ENCODE measurements at regions not wholly inside any gene's neighbourhood (a gene's known extent, or its start where the extent isn't known, plus 50 kb on each side); places are given as distances from the start of the nearest gene placed in this dataset.
"Not testable (repeated sequence)": the region's sequence is repeated elsewhere in the genome, so short reads cannot be mapped to it uniquely, and the experiment has no call there.

- peak in 1 of 2 donors; percentile 19 for DNase-seq
These were observed 129.3 kb upstream of the RAP1B start for GRCh38 chr12:68481181-68481941.

GRCh38 chr12:68482014-68482413, 128.7 kb upstream of the RAP1B start:
- no peak for DNase-seq

DNA sequence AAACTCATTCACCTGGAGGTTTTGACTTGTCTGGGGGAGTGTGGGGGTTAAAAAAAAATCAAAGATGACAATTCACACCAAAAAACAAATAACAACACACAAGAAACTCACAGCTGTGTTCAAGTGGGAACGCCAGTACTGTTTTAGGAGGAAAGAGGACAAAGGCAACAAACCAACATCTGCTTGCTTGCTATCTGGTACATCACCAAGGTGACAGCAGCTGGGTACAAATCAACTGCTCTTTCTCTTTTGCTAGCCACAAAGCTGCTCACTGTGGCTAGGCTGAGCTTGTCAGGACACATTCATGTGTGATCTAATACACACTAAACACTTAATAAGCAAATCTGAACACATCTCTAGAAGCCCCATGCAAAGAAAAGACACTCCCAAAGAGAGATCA, 128.0 kb upstream of the RAP1B start:
- DNase-seq: no peak

DNA sequence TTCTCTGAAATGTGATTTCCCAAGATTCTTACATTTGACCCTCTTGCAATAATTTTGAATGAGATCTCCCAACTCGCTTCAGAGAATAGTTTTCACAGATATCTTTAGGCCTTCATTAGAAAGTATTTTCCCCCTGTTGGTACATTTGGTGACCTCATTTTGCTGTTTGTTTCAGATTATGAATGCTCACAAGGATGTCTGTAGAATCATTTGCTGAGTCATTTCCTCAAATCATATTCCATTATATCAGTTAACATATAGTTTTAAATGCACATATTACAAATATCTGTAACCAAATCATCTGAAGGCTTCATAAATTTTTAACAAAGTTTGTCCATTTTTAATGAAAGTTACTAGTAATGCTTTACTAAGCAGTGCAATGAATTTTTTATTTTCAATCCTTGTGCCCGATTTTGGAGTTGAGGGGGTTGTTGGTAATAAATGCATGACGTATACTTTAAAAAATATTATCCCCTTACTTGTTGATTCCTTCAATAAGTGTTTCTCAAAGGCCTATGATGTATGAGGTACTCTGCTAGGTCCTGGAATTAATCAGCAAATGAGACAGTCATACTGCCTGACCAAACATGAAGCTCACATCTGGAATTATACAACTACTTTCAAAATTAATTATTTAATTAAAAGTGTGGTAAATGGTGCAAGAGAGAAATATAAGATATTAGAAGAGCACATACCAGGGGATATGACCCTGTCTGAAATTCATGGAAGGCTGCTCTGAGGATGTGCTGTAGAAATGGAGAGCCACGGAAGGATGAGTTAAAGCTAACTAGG, 126.9 kb upstream of the RAP1B start:
- peak; percentile 45 to 62 for DNase-seq

DNA sequence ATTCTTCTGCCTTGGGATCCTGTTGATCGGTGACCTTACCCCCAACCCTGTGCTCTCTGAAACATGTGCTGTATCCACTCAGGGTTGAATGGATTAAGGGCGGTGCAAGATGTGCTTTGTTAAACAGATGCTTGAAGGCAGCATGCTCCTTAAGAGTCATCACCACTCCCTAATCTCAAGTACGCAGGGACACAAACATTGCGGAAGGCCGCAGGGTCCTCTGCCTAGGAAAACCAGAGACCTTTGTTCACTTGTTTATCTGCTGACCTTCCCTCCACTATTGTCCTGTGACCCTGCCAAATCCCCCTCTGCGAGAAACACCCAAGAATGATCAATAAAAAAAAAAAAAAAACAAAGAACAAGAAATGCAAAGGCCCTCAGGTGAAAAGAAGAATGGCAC, 126.1 kb upstream of the RAP1B start:
- not testable (repeated sequence) for DNase-seq

DNA sequence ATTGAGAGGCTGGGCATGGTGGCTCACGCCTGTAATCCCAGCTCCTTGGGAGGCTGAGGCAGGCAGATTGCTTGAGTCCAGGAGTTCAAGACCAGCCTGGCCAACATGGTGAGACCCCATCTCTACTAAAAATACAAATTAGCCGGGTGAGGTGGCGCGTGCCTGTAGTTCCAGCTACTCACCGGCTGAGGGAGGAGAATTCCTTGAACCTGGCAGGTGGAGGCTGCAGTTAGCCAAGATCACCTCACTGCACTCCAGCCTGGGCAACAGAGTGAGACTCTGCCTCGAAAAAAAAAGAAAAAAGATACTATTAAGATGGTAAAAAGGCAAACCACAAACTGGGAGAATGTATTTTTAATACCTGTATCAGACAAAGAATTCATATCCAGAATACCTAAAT, 124.2 kb upstream of the RAP1B start:
- not testable (repeated sequence) for DNase-seq

DNA sequence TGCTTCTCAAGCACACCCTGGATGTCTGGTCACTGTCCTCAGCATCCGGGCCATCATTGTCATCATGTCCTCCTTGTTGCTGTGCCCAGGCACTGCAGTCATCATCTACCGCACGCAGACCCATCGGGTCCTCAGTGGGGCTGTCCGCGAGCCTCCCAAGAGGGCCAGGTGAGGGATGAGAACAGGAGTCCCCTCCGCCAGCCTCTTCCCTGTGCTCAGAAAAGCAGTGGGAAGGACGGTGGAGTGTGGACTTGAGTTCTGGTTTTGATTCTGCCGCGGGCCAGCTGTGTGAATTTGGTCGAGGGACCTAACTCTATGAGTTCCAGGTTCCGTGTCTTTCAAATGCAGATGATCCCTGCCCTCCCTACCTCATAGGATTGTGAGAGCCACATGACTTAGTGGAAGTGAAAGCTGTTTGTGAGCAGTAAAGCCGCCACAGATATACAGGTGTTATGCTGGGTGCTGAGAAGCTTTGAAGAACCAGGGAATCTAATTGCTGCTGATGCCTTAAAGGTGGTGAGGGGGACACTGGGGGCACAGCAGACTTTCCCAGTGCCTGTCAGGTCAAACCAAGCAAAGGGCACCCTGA, 122.9 kb upstream of the RAP1B start:
- no peak for DNase-seq

DNA sequence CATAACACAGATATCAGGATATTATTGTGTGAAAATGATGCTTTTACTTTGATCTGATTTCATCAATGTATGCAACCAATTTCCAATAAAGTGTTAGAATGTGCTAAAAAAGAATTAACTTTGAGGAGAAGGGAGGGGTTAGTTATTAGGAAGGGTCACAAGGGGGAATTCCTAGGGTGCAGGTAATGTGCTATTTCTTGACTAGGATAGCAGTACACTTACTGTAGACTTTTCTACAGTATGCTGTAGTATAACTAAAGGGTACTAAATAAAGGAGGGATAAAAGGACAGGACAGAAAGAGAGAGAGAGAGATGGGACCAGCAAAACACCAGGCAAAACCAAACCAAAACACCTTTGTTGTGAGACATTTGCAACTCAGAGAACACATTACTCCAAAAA, 121.4 kb upstream of the RAP1B start:
- DNase-seq: no peak

GRCh38 chr12:68490476-68490875, 120.2 kb upstream of the RAP1B start:
- no peak for DNase-seq

DNA sequence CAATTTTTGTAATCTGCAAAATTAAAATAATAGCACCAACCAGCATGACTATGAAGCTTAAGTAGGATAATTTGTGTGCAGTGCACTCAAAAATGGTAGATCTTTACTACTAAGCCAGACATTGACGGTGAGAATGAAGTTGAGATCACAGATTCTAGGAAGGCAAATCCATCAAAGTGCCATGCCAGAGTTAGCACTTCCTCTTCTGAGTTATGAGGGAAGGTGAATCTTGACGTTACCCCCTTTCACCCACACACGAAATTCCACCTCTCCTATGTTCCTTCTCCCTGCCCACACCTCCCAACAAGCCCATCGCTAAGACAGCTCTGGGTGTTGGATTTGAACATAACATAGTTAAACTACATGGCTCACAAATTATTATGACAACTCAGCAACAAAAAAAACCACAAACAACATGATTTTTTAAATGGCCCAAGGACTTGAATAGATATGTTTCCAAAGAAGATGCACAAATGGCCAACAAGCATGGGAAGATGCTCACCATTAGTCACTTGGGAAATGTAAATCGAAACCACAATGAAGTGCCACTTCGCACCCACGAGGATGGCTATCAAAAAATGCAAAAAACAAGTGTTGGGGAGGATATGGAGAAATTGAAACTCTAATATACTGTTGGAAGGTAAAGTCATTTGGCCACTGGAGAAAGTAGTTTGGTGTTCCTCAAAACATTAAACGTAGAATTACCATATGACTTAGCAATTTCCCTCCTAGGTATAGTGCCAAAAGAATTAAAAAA, 119.3 kb upstream of the RAP1B start:
- DNase-seq: no peak

GRCh38 chr12:68495336-68496070, 115.2 kb upstream of the RAP1B start:
- DNase-seq: no peak

DNA sequence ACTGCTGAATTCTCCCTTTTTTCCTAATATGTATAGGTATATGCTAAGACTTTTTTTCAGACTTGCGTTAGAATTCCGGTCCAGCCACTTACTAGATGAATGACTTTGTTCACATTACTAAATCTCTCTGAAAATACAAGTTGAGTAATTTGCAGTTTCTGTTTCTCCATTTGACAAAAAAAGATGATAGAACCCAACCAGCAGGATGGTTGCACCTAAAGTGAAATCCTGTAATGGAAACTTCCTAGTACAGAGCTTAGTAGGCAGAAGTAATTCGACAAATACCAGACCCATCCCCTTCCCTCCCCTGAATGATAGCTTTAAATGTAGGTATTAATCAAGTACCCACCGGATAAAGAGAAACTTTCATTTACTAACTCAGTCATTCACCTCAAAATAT, 113.6 kb upstream of the RAP1B start:
- DNase-seq: peak in 1 of 2 donors; percentile 39

GRCh38 chr12:68497702-68498101, 113.0 kb upstream of the RAP1B start:
- no peak for DNase-seq

GRCh38 chr12:68498736-68499135, 112.0 kb upstream of the RAP1B start:
- DNase-seq: no peak

GRCh38 chr12:68499616-68500015, 111.1 kb upstream of the RAP1B start:
- no peak for DNase-seq

DNA sequence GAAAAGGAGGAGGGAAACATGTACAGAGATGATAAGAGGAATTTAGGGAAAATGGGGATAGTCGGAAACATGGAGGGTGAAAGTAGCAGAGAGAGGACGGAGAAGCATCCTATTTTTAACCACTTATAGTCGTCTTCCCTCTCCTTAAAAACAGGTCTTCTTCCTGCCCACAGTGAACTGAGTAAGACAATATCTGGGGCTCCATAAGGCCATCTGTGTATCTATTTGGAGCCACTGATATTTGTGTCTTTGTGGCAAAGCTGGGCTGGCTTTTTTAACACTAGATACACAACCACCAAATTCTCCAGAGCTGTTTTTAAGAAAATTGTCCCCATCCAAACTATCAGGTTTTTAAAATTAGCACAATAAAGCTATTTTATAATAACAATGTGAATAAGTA, 109.5 kb upstream of the RAP1B start:
- no peak for DNase-seq

GRCh38 chr12:68505970-68506369, 104.7 kb upstream of the RAP1B start:
- DNase-seq: peak in 1 of 2 donors; percentile 80

- no peak for DNase-seq
These were observed 104.1 kb upstream of the RAP1B start for GRCh38 chr12:68506619-68507018.

DNA sequence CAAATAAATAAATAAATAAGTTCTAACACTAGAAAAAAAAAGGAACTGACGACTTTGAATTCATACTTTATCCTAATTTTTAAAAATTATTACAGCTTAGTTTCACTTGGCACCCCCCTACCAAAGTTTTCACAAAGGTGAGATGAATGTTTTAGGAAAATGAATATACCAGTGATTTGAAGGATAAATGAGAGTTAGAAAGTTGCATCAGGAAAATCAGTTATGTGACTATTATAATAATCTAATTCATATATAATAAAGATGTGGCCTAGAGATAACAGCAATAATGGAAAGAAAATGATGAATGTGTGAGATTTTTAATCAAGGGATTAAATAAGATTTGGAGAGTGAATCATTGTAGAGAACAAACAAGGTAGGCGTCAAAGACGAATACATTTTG, 103.0 kb upstream of the RAP1B start:
- no peak for DNase-seq

DNA sequence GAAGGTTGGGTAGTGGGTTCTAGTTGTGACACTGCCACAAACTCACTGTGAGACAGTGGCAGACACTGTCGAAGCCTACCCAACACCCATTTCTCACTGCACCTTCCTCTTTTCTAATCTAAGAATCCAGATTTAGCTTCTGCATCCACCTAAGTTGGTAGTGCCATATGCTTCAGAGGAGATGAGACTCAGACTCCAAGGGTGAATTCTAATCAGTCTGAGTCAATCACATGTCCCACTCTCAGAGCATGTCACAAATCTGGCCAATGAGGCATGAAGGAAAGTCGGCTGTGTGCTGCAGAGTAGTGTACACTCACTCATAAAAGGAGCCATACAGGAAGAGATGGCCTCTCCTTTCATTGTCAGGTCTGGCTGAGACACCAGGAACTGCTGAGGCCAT, 102.1 kb upstream of the RAP1B start:
- no peak for DNase-seq

DNA sequence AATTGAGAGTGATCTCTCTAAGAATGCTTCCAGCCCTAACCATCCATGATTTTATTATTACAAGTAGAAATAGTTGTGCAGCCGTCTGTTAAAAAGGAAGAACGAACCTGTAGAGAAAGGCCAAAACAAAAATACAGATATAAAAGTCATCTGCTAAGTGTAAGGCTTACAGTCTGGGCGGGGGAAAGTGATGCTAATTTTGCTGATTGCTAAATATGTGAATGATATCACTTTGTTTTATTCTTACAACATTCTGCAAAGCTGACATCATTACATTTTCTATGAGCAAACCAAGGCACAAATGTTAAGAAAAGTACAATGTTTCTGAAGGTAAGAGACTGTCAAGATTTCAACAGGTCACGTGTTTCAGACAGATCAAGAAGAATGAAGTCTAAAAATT, 101.5 kb upstream of the RAP1B start:
- no peak for DNase-seq

DNA sequence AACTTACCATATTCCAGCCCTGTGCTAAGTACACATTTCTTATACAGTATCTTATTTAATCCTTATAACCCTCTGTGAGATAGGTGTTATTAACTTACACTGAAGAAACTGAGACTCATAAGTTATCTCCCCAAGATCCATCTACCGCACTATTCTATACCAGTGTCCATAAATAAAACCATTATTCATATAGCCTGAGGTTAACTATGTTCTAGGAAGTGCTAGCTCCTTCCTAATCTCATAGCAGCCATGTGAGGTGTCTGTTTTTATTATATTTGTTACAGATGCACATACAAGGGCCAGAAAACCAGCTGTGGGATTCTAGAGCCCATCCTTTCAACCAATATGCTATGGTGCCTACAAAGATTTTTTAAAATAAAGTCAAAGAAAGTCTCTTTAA, 100.3 kb upstream of the RAP1B start:
- no peak for DNase-seq
